ENCODE measurements at regions not wholly inside any gene's neighbourhood (a gene's known extent, or its start where the extent isn't known, plus 50 kb on each side); places are given as distances from the start of the nearest gene placed in this dataset.

GRCh38 chr6:137637121-137637520 lies 142.9 kb upstream of the OLIG3 start:
- Histone ChIP-seq H3K4me1 (ENCODE audit: control insufficient read depth, insufficient read depth, low read length) (no peaks in the 10 kb centered on the region), H3K27ac (ENCODE audit: low read length) (no peak overlapping the region), H3K9me3 (ENCODE audit: control insufficient read depth, insufficient read depth, low read depth, low read length) (no peaks in the 10 kb centered on the region), H3K27me3 (ENCODE audit: control insufficient read depth, insufficient read depth, low read length) (no peaks in the 10 kb centered on the region), H3K36me3 (ENCODE audit: control insufficient read depth, insufficient read depth, low read length) (no peaks in the 10 kb centered on the region), H3K4me3 (ENCODE audit: low read depth in 2 of 2, low read length in 2 of 2) (no peak overlapping the region)
- DNase-seq (ENCODE audit: low read depth, low spot score) (no peak), ATAC-seq (no peak)
- POLR2A ChIA-PET = no interaction called here
- in situ Hi-C loops (cut with HindIII; ENCODE audit: low pct_unique_long_range_greater_than_20kb, low sequenced_read_pairs) (no loop called here), intact Hi-C loops (cut with micrococcal nuclease; ENCODE audit: unreplicated experiment) (no loop called here)
- no TSS peak for BruUV-seq (replicated peaks)
- TF ChIP-seq TCF7L2 (IDR thresholded peaks at IDR 0.05; ENCODE audit: low read depth, low read length) (no peak), CTCF (IDR thresholded peaks at IDR 0.05) (no peak), SIN3A (IDR thresholded peaks at IDR 0.05; ENCODE audit: borderline replicate concordance, insufficient read depth, low read depth, low read length) (no peak), POLR2AphosphoS5 (IDR thresholded peaks at IDR 0.05; ENCODE audit: low read depth, low read length) (no peak)
- TF ChIP-seq, protein P1, sequence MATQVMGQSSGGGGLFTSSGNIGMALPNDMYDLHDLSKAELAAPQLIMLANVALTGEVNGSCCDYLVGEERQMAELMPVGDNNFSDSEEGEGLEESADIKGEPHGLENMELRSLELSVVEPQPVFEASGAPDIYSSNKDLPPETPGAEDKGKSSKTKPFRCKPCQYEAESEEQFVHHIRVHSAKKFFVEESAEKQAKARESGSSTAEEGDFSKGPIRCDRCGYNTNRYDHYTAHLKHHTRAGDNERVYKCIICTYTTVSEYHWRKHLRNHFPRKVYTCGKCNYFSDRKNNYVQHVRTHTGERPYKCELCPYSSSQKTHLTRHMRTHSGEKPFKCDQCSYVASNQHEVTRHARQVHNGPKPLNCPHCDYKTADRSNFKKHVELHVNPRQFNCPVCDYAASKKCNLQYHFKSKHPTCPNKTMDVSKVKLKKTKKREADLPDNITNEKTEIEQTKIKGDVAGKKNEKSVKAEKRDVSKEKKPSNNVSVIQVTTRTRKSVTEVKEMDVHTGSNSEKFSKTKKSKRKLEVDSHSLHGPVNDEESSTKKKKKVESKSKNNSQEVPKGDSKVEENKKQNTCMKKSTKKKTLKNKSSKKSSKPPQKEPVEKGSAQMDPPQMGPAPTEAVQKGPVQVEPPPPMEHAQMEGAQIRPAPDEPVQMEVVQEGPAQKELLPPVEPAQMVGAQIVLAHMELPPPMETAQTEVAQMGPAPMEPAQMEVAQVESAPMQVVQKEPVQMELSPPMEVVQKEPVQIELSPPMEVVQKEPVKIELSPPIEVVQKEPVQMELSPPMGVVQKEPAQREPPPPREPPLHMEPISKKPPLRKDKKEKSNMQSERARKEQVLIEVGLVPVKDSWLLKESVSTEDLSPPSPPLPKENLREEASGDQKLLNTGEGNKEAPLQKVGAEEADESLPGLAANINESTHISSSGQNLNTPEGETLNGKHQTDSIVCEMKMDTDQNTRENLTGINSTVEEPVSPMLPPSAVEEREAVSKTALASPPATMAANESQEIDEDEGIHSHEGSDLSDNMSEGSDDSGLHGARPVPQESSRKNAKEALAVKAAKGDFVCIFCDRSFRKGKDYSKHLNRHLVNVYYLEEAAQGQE (IDR thresholded peaks at IDR 0.05; ENCODE audit: insufficient read depth in 1 of 2, low read depth in 2 of 2, low read length in 1 of 2) = no peak
- CTCF ChIA-PET = no interaction called here

- CTCF ChIA-PET = interaction anchor here (0.5 kb wide), 1 partner anchor 666 kb away, joined by 3 read pairs; no protein-coding TSS in a partner anchor
- Histone ChIP-seq H3K27me3 (ENCODE audit: control insufficient read depth, insufficient read depth, low read length) (no peaks in the 10 kb centered on the region), H3K9me3 (ENCODE audit: control insufficient read depth, insufficient read depth, low read depth, low read length) (no peaks in the 10 kb centered on the region), H3K36me3 (ENCODE audit: control insufficient read depth, insufficient read depth, low read length) (no peaks in the 10 kb centered on the region), H3K4me1 (ENCODE audit: control insufficient read depth, insufficient read depth, low read length) (no peaks in the 10 kb centered on the region), H3K27ac (ENCODE audit: low read length) (no peak overlapping the region), H3K4me3 (ENCODE audit: low read depth in 2 of 2, low read length in 2 of 2) (no peak overlapping the region)
- in situ Hi-C loops (cut with HindIII; ENCODE audit: low pct_unique_long_range_greater_than_20kb, low sequenced_read_pairs) (no loop called here), intact Hi-C loops (cut with micrococcal nuclease; ENCODE audit: unreplicated experiment) (no loop called here)
- BruUV-seq (replicated peaks) = no TSS peak
- TF ChIP-seq SIN3A (IDR thresholded peaks at IDR 0.05; ENCODE audit: borderline replicate concordance, insufficient read depth, low read depth, low read length) = no peak
- TF ChIP-seq, protein P1 (IDR thresholded peaks at IDR 0.05; ENCODE audit: insufficient read depth in 1 of 2, low read depth in 2 of 2, low read length in 1 of 2) = no peak
- POLR2A ChIA-PET = no interaction called here
- no peak for ATAC-seq
- no peak for DNase-seq (ENCODE audit: low read depth, low spot score)
Measured at GRCh38 chr6:137638926-137639706, 144.9 kb upstream of the OLIG3 start.

All from Panc1 (cell line).